GM12874 (cell line): ENCODE measurements at regions not wholly inside any gene's neighbourhood (a gene's known extent, or its start where the extent isn't known, plus 50 kb on each side); places are given as distances from the start of the nearest gene placed in this dataset.

Experiments used
- CTCF ChIP-seq: IDR thresholded peaks from 2 replicates; pipeline ENCODE4 v1.5.1; 2011; ENCODE audit warnings: low read depth, mild to moderate bottlenecking, control low read depth, low read length, moderate library complexity; ENCODE audit not compliant: insufficient read depth

GRCh38 chr10:36202881-36203280 lies 560.8 kb upstream of the FZD8 start:
- no peak for TF ChIP-seq CTCF

- TF ChIP-seq CTCF, result no peak
Measured at GRCh38 chr10:36200577-36200976, 558.5 kb upstream of the FZD8 start.

- TF ChIP-seq CTCF, result no peak
Measured at GRCh38 chr10:36198322-36198721, 556.2 kb upstream of the FZD8 start.

- no peak for TF ChIP-seq CTCF
Measured at GRCh38 chr10:36195364-36195763, 553.3 kb upstream of the FZD8 start.

GRCh38 chr10:36194276-36194675 lies 552.2 kb upstream of the FZD8 start:
- no peak for TF ChIP-seq CTCF

GRCh38 chr10:36191009-36191408 lies 548.9 kb upstream of the FZD8 start:
- TF ChIP-seq CTCF, result no peak

- TF ChIP-seq CTCF, result no peak
Measured at GRCh38 chr10:36188461-36188860, 546.4 kb upstream of the FZD8 start.

GRCh38 chr10:36188080-36188453 lies 546.0 kb upstream of the FZD8 start:
- TF ChIP-seq CTCF, result no peak
